Keratinocyte (primary cell): ENCODE measurements at regions not wholly inside any gene's neighbourhood (a gene's known extent, or its start where the extent isn't known, plus 50 kb on each side); places are given as distances from the start of the nearest gene placed in this dataset.

Experiments used
- DNase-seq: peaks from one replicate; pipeline ENCODE4 v3.0.0-alpha.2; 2011; ENCODE audit warnings: low read depth, missing footprints, low spot score
- FAIRE-seq: peaks from 2 replicates; lab custom pipeline; 2011; peaks lifted over from hg19 to GRCh38; lab: Jason Lieb, UNC
- H2AFZ ChIP-seq: 2 replicates; pipeline ENCODE4 v1.6.0; 2012; ENCODE audit warnings: low read length, control low read depth, inconsistent platforms; ENCODE audit not compliant: control insufficient read depth
- H3K27ac ChIP-seq: 2 replicates; pipeline ENCODE4 v1.5.1; 2011; ENCODE audit warnings: low read length; ENCODE audit not compliant: control insufficient read depth, insufficient read depth
- H3K27me3 ChIP-seq: 3 replicates; pipeline ENCODE4 v1.6.0; 2011; ENCODE audit warnings: low read length; ENCODE audit not compliant: control insufficient read depth, insufficient read depth; ENCODE audit errors: extremely low read depth
- H3K36me3 ChIP-seq, 2 experiments: 2 replicates in 1 of 2; 3 replicates in 1 of 2; pipeline ENCODE4 v1.5.1; 2011; ENCODE audit warnings: low read length in 2 of 2, mild to moderate bottlenecking in 1 of 2; ENCODE audit not compliant: control insufficient read depth in 2 of 2, insufficient read depth in 2 of 2; ENCODE audit errors: extremely low read depth in 1 of 2
- H3K4me1 ChIP-seq: 3 replicates; pipeline ENCODE4 v1.5.1; 2011; ENCODE audit warnings: low read length; ENCODE audit not compliant: control insufficient read depth, insufficient read depth; ENCODE audit errors: extremely low read depth
- H3K4me2 ChIP-seq: 3 replicates; pipeline ENCODE4 v1.6.0; 2011; ENCODE audit warnings: low read depth, low read length; ENCODE audit not compliant: control insufficient read depth, insufficient read depth; ENCODE audit errors: extremely low read depth
- H3K4me3 ChIP-seq, 3 experiments: fragments of 200-600 bp in 1 of 3; sonication (generic) in 1 of 3; 2 replicates in 2 of 3; 3 replicates in 1 of 3; pipeline ENCODE4 v1.5.1; 2011 to 2016; ENCODE audit warnings: low read length in 3 of 3, mild to moderate bottlenecking in 3 of 3, control low read depth in 2 of 3, inconsistent platforms in 1 of 3, low read depth in 1 of 3, mixed read lengths in 1 of 3, mixed run types in 1 of 3, moderate library complexity in 1 of 3; ENCODE audit not compliant: control insufficient read depth in 2 of 3, insufficient read depth in 2 of 3; ENCODE audit errors: extremely low read depth in 1 of 3
- H3K79me2 ChIP-seq: 2 replicates; pipeline ENCODE4 v1.6.0; 2012; ENCODE audit warnings: low read length; ENCODE audit not compliant: control insufficient read depth, insufficient read depth
- H3K9ac ChIP-seq: 3 replicates; pipeline ENCODE4 v1.6.0; 2011; ENCODE audit warnings: low read length; ENCODE audit not compliant: control insufficient read depth, insufficient read depth; ENCODE audit errors: extremely low read depth
- H3K9me1 ChIP-seq: 3 replicates; pipeline ENCODE4 v1.6.0; 2011; ENCODE audit warnings: low read length; ENCODE audit not compliant: control insufficient read depth, insufficient read depth; ENCODE audit errors: extremely low read depth
- H3K9me3 ChIP-seq: 2 replicates; pipeline ENCODE4 v1.5.1; 2012; ENCODE audit warnings: low read depth, low read length; ENCODE audit not compliant: control insufficient read depth
- H4K20me1 ChIP-seq: 3 replicates; pipeline ENCODE4 v1.6.0; 2011; ENCODE audit warnings: low read length; ENCODE audit not compliant: control insufficient read depth, insufficient read depth; ENCODE audit errors: extremely low read depth
- EZH2 ChIP-seq: IDR thresholded peaks from one replicate; pipeline ENCODE4 v1.6.1; 2012; ENCODE audit warnings: inconsistent platforms, mild to moderate bottlenecking, low read length, moderate library complexity
- dilution Hi-C: fragments of 300-500 bp; cut with MboI; formaldehyde crosslinking; loops from one replicate; pipeline ENCODE4 v1.7.0; 2020; ENCODE audit warnings: low sequenced_read_pairs; ENCODE audit not compliant: extremely low pct_ligation_motif_present
- TF ChIP-seq, protein P1 (sequence below), 3 experiments: IDR thresholded peaks in 1 of 3; conservative IDR thresholded peaks in 1 of 3; optimal IDR thresholded peaks in 1 of 3; 2 replicates in 2 of 3; 3 replicates in 1 of 3; pipeline versions ENCODE3 to v1.5.1; 2011; ENCODE audit warnings: low read length in 3 of 3, mild to moderate bottlenecking in 3 of 3, moderate library complexity in 2 of 3, control low read depth in 1 of 3, inconsistent platforms in 1 of 3; ENCODE audit not compliant: insufficient read depth in 2 of 3; ENCODE audit errors: extremely low read depth in 1 of 3

DNA sequence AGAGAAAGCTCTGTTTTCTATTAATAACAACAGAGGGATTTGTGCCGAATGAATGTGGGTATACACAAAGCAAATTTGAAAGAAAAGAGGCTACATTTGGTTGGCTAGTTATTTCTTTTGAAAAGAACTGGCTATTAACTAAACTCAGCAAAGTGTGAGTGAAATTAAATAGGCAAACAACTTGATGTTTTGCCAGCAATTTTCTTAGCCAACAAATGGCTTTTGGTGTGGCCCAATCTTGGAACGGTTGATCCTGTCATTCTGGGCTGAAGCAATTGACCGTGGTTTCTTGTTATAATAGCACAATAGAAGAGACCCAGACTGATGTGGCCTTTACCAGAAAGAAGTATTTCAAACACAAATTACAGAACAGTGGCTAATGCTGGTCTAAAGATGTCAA, 898.6 kb downstream of the KCNMA1 start:
- Histone ChIP-seq H3K4me3 (no peak overlapping the region), H2AFZ (no peak overlapping the region), H3K9me1 (no peaks in the 10 kb centered on the region), H3K9me3 (no peaks in the 10 kb centered on the region), H3K4me2 (no peak overlapping the region), H3K4me1 (no peaks in the 10 kb centered on the region), H3K27ac (no peak overlapping the region), H3K9ac (no peak overlapping the region), H4K20me1 (no peaks in the 10 kb centered on the region), H3K36me3 (no peaks in the 10 kb centered on the region), H3K79me2 (no peaks in the 10 kb centered on the region), H3K27me3 (no peaks in the 10 kb centered on the region)
- DNase-seq, result no peak
- dilution Hi-C loops, result no loop called here
- no peak for TF ChIP-seq EZH2
- TF ChIP-seq, protein P1, sequence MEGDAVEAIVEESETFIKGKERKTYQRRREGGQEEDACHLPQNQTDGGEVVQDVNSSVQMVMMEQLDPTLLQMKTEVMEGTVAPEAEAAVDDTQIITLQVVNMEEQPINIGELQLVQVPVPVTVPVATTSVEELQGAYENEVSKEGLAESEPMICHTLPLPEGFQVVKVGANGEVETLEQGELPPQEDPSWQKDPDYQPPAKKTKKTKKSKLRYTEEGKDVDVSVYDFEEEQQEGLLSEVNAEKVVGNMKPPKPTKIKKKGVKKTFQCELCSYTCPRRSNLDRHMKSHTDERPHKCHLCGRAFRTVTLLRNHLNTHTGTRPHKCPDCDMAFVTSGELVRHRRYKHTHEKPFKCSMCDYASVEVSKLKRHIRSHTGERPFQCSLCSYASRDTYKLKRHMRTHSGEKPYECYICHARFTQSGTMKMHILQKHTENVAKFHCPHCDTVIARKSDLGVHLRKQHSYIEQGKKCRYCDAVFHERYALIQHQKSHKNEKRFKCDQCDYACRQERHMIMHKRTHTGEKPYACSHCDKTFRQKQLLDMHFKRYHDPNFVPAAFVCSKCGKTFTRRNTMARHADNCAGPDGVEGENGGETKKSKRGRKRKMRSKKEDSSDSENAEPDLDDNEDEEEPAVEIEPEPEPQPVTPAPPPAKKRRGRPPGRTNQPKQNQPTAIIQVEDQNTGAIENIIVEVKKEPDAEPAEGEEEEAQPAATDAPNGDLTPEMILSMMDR (optimal IDR thresholded peaks at IDR 0.05 in 1 of 3, IDR thresholded peaks at IDR 0.05 in 1 of 3, conservative IDR thresholded peaks at IDR 0.05 in 1 of 3; ENCODE audit: extremely low read depth in 1 of 3, insufficient read depth in 2 of 3, low read length in 3 of 3), result no peak
- FAIRE-seq, result no peak

DNA sequence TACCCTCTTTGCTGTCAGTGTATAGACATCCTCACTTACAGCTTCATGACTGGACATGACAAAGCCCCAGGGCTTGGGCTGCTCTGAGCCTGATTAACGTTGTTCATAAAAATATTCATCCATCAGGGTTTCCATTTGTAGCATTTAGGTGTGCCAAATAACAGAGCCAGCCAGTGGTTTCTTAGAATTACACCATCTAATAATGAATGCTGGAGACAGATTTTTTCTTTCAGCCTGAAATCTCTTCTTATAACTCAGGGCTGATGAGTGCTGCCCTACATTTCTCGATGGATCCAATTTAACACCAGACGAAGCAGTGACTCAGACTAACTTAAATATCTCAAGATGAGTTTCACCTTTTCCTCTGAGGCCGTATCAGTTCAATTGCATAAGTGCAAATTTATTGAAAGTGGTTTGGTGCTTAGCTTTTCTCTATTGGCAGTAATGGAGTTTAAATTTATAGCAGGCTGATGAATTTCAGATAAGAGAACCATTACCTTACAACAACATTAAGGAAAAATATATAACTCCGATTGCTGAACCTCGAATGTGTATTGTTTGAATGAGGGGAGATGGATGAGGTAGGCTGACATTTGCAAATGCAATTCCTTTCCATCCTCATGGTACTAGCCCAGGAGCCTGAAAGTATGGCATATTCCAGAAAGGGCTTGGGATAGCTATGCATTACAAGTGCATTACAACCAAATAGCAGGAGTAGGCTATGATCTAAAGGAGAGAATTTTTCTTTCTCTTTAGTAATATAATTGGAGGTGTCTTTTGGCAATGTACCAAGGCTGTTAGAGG, 900.6 kb downstream of the KCNMA1 start:
- Histone ChIP-seq H3K9me3 (no peaks in the 10 kb centered on the region), H3K27me3 (no peaks in the 10 kb centered on the region), H4K20me1 (no peaks in the 10 kb centered on the region), H3K4me1 (no peaks in the 10 kb centered on the region), H3K36me3 (no peaks in the 10 kb centered on the region), H3K9me1 (no peaks in the 10 kb centered on the region), H3K79me2 (no peaks in the 10 kb centered on the region), H3K4me2 (no peak overlapping the region), H3K27ac (no peak overlapping the region), H3K9ac (no peak overlapping the region), H2AFZ (no peak overlapping the region), H3K4me3 (no peak overlapping the region)
- dilution Hi-C loops, result no loop called here
- FAIRE-seq (no peak), DNase-seq (no peak)
- TF ChIP-seq, protein P1 (optimal IDR thresholded peaks at IDR 0.05 in 1 of 3, IDR thresholded peaks at IDR 0.05 in 1 of 3, conservative IDR thresholded peaks at IDR 0.05 in 1 of 3; ENCODE audit: extremely low read depth in 1 of 3, insufficient read depth in 2 of 3, low read length in 3 of 3), result no peak
- no peak for TF ChIP-seq EZH2
